Activated CD4-positive, alpha-beta T cell treated with anti-CD3 and anti-CD28 coated beads, Interleukin-2, Interleukin-4, amounts not matched to agents 100 ng/mL and 50 ng/mL, durations not matched to agents 16 hours and 8 hours (primary cell): ENCODE measurements at regions not wholly inside any gene's neighbourhood (a gene's known extent, or its start where the extent isn't known, plus 50 kb on each side); places are given as distances from the start of the nearest gene placed in this dataset.

ENCODE experiments used
- DNase-seq: peaks from one replicate; pipeline ENCODE4 v3.0.0-alpha.2; 2020; ENCODE audit warnings: low spot score

DNA sequence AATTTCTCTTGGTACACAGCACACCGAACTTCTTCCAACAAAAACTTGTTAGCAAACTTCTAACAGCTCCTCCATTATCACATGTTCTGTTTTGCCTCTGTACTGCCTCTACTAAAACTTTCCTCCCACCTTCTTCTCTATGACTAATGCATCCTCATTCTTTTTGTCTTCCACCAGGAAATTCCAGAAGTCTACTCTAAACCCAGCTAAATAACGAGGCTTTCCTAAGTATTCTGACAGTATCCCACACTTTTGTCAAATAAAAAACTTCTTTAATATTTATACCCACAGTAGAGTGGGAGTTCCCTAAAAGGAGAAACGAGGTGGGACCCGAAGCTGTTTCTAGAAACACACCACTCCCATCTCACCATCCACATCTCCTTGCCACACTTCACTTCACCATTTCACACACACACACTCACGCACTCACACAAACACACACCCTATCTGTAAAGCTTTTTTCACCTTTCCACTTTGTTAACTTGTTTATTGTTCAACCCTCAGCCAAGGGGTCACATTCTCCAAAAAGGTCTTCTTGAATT is 280.3 kb downstream of the ARAP2 start:
- DNase-seq: no peak

GRCh38 chr4:35965300-35965699 is 279.0 kb downstream of the ARAP2 start:
- no peak for DNase-seq

DNA sequence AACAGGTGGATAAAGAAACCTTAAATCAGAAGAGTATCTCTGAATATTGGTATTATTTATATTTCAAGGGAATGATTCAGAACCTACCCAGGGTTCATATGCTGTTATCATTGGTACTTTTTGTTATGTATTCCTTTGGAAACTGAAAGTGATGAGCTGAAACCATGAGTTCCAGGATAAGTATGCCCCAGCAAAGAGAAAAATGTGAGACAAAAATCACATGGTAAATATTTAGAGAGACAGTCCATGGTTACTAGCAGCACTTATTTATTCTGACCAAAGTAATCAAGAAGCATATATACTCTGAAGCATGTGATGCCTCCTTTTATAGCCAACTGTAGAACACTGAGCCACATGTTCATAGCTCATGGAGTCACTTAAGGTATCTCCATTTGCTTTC is 277.7 kb downstream of the ARAP2 start:
- peak; percentile 4 for DNase-seq

DNA sequence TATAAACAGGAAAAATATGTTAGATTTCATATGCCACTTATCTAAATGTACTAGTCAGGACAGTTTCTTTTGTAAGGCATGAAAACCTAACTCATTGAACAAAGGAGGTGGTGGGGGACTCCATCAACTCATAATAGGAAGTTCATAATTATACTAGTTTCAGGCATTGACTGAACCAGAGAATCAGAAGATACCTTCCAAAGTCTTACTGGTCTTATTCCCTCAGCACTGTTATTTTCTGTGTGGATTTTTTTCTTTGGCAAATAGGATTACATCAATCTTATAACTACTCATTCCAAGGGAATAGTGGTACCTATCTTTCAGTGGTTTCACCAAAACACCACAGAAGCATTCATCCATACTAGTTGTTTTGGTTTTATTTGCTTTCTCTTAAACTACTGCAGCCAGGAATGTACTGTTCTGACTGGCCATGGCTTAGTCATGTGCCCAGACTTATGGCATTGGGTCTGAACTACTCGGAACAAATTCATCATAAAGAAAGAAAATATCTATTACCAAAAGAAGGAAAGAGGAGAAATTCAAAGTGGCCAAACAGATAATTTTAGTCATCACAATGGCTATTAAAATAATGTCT is 273.9 kb downstream of the ARAP2 start:
- DNase-seq: peak; percentile 33

DNA sequence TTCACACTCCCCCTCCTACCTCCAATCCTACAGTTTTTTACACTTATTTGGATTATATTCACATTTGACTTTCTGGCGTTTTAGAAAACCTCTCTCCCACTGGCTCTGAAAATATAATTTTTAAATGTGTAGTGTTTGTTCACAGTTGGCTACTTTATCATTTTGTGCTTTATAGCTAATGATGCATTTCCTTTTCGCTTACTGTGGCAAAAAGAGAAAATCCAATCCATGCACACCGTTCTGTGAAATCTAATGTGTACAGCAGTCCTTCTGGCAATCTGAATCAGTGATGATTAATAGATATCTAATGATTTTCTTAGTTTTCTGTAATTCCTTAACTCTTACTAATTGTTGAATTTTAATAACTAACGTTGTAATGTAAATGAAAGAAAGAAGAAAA is 271.5 kb downstream of the ARAP2 start:
- DNase-seq: no peak

DNA sequence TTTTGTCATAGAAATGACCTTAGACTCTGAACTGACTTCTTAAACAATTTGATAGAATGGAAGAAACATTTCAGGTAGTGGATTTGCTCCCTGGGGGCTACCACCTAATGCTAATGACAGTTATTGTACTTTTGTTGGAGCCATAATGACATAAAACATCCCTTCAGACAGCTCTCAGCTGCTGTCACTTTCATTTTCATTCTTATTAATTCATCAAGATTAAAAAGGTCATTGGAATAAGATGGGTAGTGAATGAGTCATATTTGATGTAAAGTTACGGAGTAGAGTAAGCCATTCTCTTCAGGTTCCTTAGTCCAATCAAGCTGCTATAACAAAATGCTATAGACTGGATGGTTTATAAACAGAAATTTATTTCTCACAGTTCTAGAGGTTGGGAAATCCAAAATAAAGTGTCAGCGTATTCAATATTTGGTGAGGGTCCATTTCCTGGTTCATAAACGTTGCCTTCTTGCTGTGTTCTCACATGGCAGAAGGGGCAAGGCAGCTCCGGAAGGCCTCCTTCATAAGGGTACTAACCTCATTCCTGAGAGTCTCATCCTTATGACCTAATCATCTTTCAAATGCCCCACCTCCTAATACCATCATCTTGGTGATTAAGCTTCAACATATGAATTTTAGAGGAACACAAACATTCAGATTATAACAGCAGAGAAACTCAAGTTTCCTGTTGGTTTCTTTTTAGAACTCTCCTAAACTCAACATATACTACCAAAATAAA is 268.5 kb downstream of the ARAP2 start:
- peak; percentile 40 for DNase-seq

DNA sequence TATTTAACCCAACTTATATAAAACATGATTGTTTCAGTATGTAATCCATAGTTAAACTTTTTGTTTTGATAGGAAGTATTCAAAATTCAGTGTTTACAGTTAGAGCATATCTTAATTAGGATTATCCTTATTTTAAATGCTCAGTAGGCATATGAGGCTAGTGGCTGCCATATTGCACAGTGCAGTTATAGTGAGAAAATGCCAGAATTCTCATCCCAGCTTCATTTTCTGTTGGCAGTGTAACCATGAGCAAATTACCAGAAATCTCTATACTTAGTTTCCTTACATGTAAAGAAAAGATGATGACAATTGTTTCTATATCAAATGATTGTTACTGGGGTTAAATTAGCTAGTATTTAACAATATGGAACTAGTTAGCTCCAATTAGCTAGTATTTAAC is 265.8 kb downstream of the ARAP2 start:
- no peak for DNase-seq

DNA sequence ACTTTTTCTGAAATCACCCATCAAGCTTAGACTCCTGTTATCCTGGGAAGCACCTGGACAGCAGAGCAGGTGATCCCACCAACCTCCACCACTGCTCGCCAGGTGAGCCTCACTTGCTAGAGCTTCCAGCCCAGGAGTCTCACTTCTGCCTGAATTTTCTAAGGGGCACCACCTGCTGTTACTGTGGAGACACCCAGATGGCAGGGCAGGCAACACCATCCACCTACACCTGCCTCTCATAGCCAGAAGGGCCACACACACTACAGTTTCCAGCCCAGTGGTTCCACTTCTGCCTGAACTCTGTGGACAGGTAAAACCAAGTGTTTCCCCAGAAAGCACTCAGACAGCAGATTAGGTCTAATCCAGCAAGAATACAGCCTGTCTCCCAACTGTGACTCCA is 262.0 kb downstream of the ARAP2 start:
- no peak for DNase-seq

GRCh38 chr4:35986537-35986936 is 257.8 kb downstream of the ARAP2 start:
- no peak for DNase-seq

GRCh38 chr4:35993606-35994005 is 250.7 kb downstream of the ARAP2 start:
- no peak for DNase-seq

- DNase-seq: no peak
Observed at GRCh38 chr4:36000941-36001557, 243.3 kb downstream of the ARAP2 start.

- DNase-seq: no peak
Observed at GRCh38 chr4:36003051-36003450, 241.3 kb downstream of the ARAP2 start.

GRCh38 chr4:36004204-36004851 is 240.0 kb downstream of the ARAP2 start:
- no peak for DNase-seq

DNA sequence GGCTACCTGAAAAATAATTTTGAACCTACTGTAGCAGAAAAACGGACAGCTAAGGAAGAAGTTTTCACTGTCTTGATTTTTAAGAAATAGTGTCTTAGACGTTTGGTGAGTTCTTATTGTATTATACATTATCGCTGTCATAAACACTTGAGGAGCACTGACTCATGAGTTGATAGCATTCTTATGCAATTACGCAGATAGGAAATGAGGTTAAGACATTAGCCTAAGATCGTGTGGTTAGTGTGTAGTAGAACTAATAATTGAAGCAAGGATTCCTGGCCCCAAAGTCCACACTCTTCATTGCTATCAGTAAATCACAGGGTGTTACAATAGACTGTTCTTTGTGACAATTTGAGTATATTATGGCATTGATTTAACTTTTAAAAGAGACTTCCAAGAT is 238.1 kb downstream of the ARAP2 start:
- no peak for DNase-seq

- DNase-seq: no peak
Observed at GRCh38 chr4:36010397-36010929, 233.9 kb downstream of the ARAP2 start.

DNA sequence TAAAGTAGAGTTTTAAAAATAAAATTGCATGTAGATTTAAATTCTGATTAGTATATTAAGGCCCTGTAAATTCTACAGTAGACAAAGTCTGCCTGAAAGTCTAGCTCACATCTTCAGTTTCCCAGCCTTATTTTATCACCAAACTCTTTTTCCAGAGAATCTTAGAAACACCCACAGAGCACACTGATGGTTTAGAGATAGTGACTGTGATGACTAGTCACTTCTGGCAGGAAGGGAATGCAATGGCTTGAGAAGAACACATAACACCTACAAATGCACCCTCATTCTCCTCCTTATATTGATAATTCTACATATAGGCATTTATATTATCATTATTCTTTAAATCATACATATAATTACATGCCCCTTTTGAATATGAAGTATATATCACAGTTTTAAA is 232.9 kb downstream of the ARAP2 start:
- no peak for DNase-seq

DNA sequence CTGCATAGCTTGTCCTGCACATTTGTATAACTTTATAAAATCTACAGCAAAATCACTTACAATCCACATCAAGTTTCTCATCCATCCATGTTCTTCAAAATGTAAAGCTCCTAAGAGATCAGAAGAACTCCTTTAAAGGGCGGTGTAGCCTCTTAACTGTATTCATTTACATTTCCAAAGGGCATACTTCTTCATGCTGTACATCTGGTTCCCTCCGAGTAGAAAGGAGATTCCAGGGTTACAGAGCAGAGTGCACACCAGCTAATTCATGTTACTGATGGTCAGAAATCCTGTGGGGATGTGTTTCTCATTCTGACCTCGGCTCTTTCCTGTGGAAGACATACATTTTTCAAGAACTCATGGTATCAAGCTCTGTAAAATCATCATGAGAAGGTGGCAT is 231.8 kb downstream of the ARAP2 start:
- no peak for DNase-seq

- DNase-seq: no peak
Observed at GRCh38 chr4:36013206-36013605, 231.1 kb downstream of the ARAP2 start.
